ENCODE measurements at regions not wholly inside any gene's neighbourhood (a gene's known extent, or its start where the extent isn't known, plus 50 kb on each side); places are given as distances from the start of the nearest gene placed in this dataset.

DNA sequence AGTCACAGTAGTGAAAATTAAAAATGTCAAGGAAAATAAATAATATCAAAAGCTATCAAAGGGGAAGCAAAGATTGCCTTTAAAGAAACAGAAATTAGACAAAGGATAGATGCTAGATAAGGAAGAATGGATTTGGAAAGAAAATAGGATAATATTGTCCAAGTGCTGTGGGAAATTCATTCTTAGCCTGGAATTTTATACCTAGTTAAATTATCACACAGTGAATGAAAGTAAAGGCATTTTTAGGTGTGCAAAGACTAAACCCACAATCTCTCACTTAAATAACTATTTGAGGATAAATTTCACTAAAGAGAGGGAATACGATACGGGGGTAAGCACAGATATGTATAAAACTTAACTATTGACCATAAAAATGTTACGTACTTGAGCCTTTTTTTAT, 511.1 kb downstream of the TMEM135 start:
- Mint-ChIP-seq H3K9me3 (peaks cover 54% of the 10 kb centered on the region), H3K4me3 (no peak overlapping the region), H3K27ac (no peak overlapping the region), H3K4me1 (no peaks in the 10 kb centered on the region), H3K36me3 (peaks cover 28% of the 10 kb centered on the region), H3K27me3 (ENCODE audit: low read depth) (no peaks in the 10 kb centered on the region; the same call in 1 of the 2 replicates)
- no peak for DNase-seq (ENCODE audit: low spot score)
- CTCF ChIA-PET, result no interaction called here
- POLR2A ChIA-PET, result no interaction called here
- TF ChIP-seq PRRX2 (CRISPR knock-in tag; IDR thresholded peaks at IDR 0.05) (no peak), NR1H2 (CRISPR knock-in tag; IDR thresholded peaks at IDR 0.05) (no peak), ZNF263 (CRISPR knock-in tag; IDR thresholded peaks at IDR 0.05; ENCODE audit: low read depth) (no peak), ZNF317 (CRISPR knock-in tag; IDR thresholded peaks at IDR 0.05; ENCODE audit: borderline replicate concordance, low read depth) (no peak), ZNF532 (CRISPR knock-in tag; IDR thresholded peaks at IDR 0.05; ENCODE audit: borderline replicate concordance) (no peak), IRF1 (CRISPR knock-in tag; IDR thresholded peaks at IDR 0.05) (no peak), TEAD4 (CRISPR knock-in tag; IDR thresholded peaks at IDR 0.05) (no peak)
- TF ChIP-seq, protein P1, sequence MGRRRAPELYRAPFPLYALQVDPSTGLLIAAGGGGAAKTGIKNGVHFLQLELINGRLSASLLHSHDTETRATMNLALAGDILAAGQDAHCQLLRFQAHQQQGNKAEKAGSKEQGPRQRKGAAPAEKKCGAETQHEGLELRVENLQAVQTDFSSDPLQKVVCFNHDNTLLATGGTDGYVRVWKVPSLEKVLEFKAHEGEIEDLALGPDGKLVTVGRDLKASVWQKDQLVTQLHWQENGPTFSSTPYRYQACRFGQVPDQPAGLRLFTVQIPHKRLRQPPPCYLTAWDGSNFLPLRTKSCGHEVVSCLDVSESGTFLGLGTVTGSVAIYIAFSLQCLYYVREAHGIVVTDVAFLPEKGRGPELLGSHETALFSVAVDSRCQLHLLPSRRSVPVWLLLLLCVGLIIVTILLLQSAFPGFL (CRISPR knock-in tag; IDR thresholded peaks at IDR 0.05; ENCODE audit: borderline replicate concordance), result no peak
- no peak for ATAC-seq

GRCh38 chr11:87545858-87546257, 508.1 kb downstream of the TMEM135 start:
- no peaks in the 10 kb centered on the region for H3K4me1 Mint-ChIP-seq
- DNase-seq (ENCODE audit: low spot score) (no peak), ATAC-seq (no peak)
- TF ChIP-seq TEAD4 (CRISPR knock-in tag; IDR thresholded peaks at IDR 0.05) (no peak), CREM (CRISPR knock-in tag; IDR thresholded peaks at IDR 0.05) (no peak), FOXP4 (CRISPR knock-in tag; IDR thresholded peaks at IDR 0.05) (no peak), ZBTB21 (CRISPR knock-in tag; IDR thresholded peaks at IDR 0.05; ENCODE audit: borderline replicate concordance) (no peak), ATF1 (CRISPR knock-in tag; IDR thresholded peaks at IDR 0.05) (no peak), JAZF1 (CRISPR knock-in tag; IDR thresholded peaks at IDR 0.05) (no peak)
- peaks cover 54% of the 10 kb centered on the region for H3K36me3 Mint-ChIP-seq
- peaks cover 77% of the 10 kb centered on the region for H3K9me3 Mint-ChIP-seq
- no peak overlapping the region for H3K27ac Mint-ChIP-seq
- H3K27me3 Mint-ChIP-seq (ENCODE audit: low read depth), result no peaks in the 10 kb centered on the region; the same call in 1 of the 2 replicates
- CTCF ChIA-PET, result no interaction called here
- POLR2A ChIA-PET, result no interaction called here
- H3K4me3 Mint-ChIP-seq, result no peak overlapping the region

- Mint-ChIP-seq H3K9me3 (peaks cover 34% of the 10 kb centered on the region), H3K4me1 (no peaks in the 10 kb centered on the region), H3K4me3 (no peak overlapping the region), H3K27ac (no peak overlapping the region), H3K36me3 (peaks cover 35% of the 10 kb centered on the region), H3K27me3 (ENCODE audit: low read depth) (no peaks in the 10 kb centered on the region)
- TF ChIP-seq TEAD1 (CRISPR knock-in tag; IDR thresholded peaks at IDR 0.05) (no peak), ESRRA (CRISPR knock-in tag; IDR thresholded peaks at IDR 0.05; ENCODE audit: borderline replicate concordance) (no peak)
- no peak for DNase-seq (ENCODE audit: low spot score)
- ChIA-PET POLR2A (no interaction called here), CTCF (no interaction called here)
- ATAC-seq, result no peak
Observed at GRCh38 chr11:87539596-87539995, 501.9 kb downstream of the TMEM135 start.
